GM19372 (cell line): ENCODE measurements at regions not wholly inside any gene's neighbourhood (a gene's known extent, or its start where the extent isn't known, plus 50 kb on each side); places are given as distances from the start of the nearest gene placed in this dataset.
"Not testable (repeated sequence)": the region's sequence is repeated elsewhere in the genome, so short reads cannot be mapped to it uniquely, and the experiment has no call there.

Experiments
- ATAC-seq: cut with Tn5 transposase; IDR thresholded peaks from one replicate; pipeline ENCODE4 v1.9.1; 2021; ENCODE audit warnings: mild to moderate bottlenecking, low read depth, moderate library complexity; ENCODE audit not compliant: unreplicated experiment

- ATAC-seq = no peak
Measured at GRCh38 chr3:66836363-66837152, 161.5 kb upstream of the KBTBD8 start.

GRCh38 chr3:66838704-66839103, 159.4 kb upstream of the KBTBD8 start:
- no peak for ATAC-seq

- no peak for ATAC-seq
Measured at GRCh38 chr3:66839508-66839907, 158.6 kb upstream of the KBTBD8 start.

- not testable (repeated sequence) for ATAC-seq
Measured at GRCh38 chr3:66842761-66843464, 155.2 kb upstream of the KBTBD8 start.

- ATAC-seq = no peak
Measured at GRCh38 chr3:66851894-66852613, 146.1 kb upstream of the KBTBD8 start.

- no peak for ATAC-seq
Measured at GRCh38 chr3:66854601-66855151, 143.4 kb upstream of the KBTBD8 start.

- peak; percentile 89 for ATAC-seq
Measured at GRCh38 chr3:66856533-66856932, 141.6 kb upstream of the KBTBD8 start.

GRCh38 chr3:66858656-66859381, 139.3 kb upstream of the KBTBD8 start:
- no peak for ATAC-seq

- ATAC-seq = no peak
Measured at GRCh38 chr3:66860771-66861170, 137.3 kb upstream of the KBTBD8 start.

GRCh38 chr3:66863205-66864111, 134.6 kb upstream of the KBTBD8 start:
- no peak for ATAC-seq

- no peak for ATAC-seq
Measured at GRCh38 chr3:66884659-66885058, 113.4 kb upstream of the KBTBD8 start.

- no peak for ATAC-seq
Measured at GRCh38 chr3:66885326-66886000, 112.6 kb upstream of the KBTBD8 start.

- no peak for ATAC-seq
Measured at GRCh38 chr3:66889750-66890494, 108.2 kb upstream of the KBTBD8 start.

GRCh38 chr3:66898155-66898554, 100.0 kb upstream of the KBTBD8 start:
- ATAC-seq = no peak

- no peak for ATAC-seq
Measured at GRCh38 chr3:66904336-66904735, 93.8 kb upstream of the KBTBD8 start.

GRCh38 chr3:66904831-66905493, 93.1 kb upstream of the KBTBD8 start:
- ATAC-seq = no peak

GRCh38 chr3:66907136-66907535, 91.0 kb upstream of the KBTBD8 start:
- ATAC-seq = no peak
